ENCODE measurements at regions not wholly inside any gene's neighbourhood (a gene's known extent, or its start where the extent isn't known, plus 50 kb on each side); places are given as distances from the start of the nearest gene placed in this dataset.

DNA sequence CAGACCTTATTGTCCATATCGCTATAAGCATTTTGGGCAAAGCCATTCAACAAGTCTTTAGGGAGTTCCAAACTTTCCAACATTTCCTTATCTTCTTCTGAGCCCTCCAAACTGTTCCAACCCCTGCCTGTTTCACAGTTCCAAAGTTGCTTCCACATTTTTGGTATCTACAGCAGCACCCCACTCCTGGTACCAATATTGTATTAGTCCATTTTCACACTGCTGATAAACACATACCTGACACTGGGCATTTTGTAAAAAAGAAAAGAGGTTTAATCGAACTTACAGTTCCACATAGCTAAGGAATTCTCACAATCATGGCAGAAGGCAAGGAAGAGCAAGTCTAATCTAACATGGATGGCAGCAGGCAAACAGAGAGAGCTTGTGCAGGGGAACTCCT is 834.1 kb upstream of the GBE1 start:
- intact Hi-C loops (cut with micrococcal nuclease), result no loop called here
- no peaks in the 10 kb centered on the region for H3K36me3 Mint-ChIP-seq

DNA sequence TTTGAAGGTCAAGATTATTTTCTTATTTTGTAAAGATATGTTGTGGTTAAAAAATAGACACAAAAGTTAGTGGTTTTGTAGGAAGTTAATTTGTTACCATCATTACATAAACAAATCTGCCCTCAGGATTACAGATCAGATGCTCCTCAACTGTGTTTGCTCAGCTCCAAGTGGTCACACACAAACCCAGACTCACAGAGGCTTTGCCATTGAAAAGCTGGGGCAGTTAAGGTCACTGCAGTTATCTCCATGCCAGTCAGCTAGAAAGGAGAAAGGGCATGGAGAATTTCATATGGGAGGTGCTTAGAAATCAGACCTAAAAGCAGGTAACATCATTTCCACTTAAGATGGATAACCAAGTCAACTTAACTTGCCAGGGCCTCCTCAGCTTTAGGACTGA is 825.7 kb upstream of the GBE1 start:
- Histone ChIP-seq H3K4me1 (ENCODE audit: control insufficient read depth in 1 of 2, insufficient read depth in 2 of 2, low read length in 2 of 2) (no peaks in the 10 kb centered on the region), H3K27ac (ENCODE audit: low read depth in 1 of 2, low read length in 2 of 2) (no peak overlapping the region), H3K36me3 (replicated peaks in 1 of 2; ENCODE audit: control insufficient read depth in 1 of 2, insufficient read depth in 2 of 2, low read length in 2 of 2) (no peaks in the 10 kb centered on the region), H3K4me2 (replicated peaks; ENCODE audit: extremely low read depth, low read length, poor library complexity, severe bottlenecking) (no peak overlapping the region), H3K9me3 (replicated peaks in 1 of 2; ENCODE audit: control insufficient read depth in 1 of 2, insufficient read depth in 1 of 2, low read length in 2 of 2) (peaks cover 0 to 9% of the 10 kb centered on the region in 2 donors), H3K4me3 (replicated peaks in 1 of 3; ENCODE audit: low read depth in 2 of 3, low read length in 3 of 3) (no peak overlapping the region), H3K27me3 (ENCODE audit: control insufficient read depth in 2 of 2, insufficient read depth in 2 of 2, low read length in 2 of 2) (no peaks in the 10 kb centered on the region), H3K9ac (ENCODE audit: insufficient read depth, low read length, poor library complexity, severe bottlenecking) (no peak overlapping the region), H2AFZ (ENCODE audit: insufficient read depth, low read depth, low read length, poor library complexity, severe bottlenecking) (no peak overlapping the region), H3K79me2 (ENCODE audit: insufficient read depth, low read length) (no peaks in the 10 kb centered on the region), H4K20me1 (ENCODE audit: insufficient read depth, low read length) (no peaks in the 10 kb centered on the region)
- H3K4me1 Mint-ChIP-seq, result no peaks in the 10 kb centered on the region
- H3K9me3 Mint-ChIP-seq, result peaks cover 0 to 9% (median 3%) of the 10 kb centered on the region in 7 donors
- no peak overlapping the region for H3K27ac Mint-ChIP-seq
- DNase-seq, result no peak
- intact Hi-C loops (cut with micrococcal nuclease), result no loop called here
- H3K36me3 Mint-ChIP-seq, result no peaks in the 10 kb centered on the region
- H3K4me3 Mint-ChIP-seq, result no peak overlapping the region
- TF ChIP-seq CTCF (IDR thresholded peaks at IDR 0.05), result no peak
- no peaks in the 10 kb centered on the region for H3K27me3 Mint-ChIP-seq (ENCODE audit: low read depth in 3 of 3)

More for the DNA sequence above, 834.1 kb upstream of the GBE1 start:
- Histone ChIP-seq H3K4me1 (ENCODE audit: control insufficient read depth in 1 of 2, insufficient read depth in 2 of 2, low read length in 2 of 2) (no peaks in the 10 kb centered on the region), H3K9me3 (replicated peaks in 1 of 2; ENCODE audit: control insufficient read depth in 1 of 2, insufficient read depth in 1 of 2, low read length in 2 of 2) (peaks cover 15 to 28% of the 10 kb centered on the region in 2 donors), H3K79me2 (ENCODE audit: insufficient read depth, low read length) (no peaks in the 10 kb centered on the region), H3K9ac (ENCODE audit: insufficient read depth, low read length, poor library complexity, severe bottlenecking) (no peak overlapping the region), H3K4me3 (replicated peaks in 1 of 3; ENCODE audit: low read depth in 2 of 3, low read length in 3 of 3) (no peak overlapping the region), H3K4me2 (replicated peaks; ENCODE audit: extremely low read depth, low read length, poor library complexity, severe bottlenecking) (no peak overlapping the region), H4K20me1 (ENCODE audit: insufficient read depth, low read length) (no peaks in the 10 kb centered on the region), H2AFZ (ENCODE audit: insufficient read depth, low read depth, low read length, poor library complexity, severe bottlenecking) (no peak overlapping the region), H3K36me3 (replicated peaks in 1 of 2; ENCODE audit: control insufficient read depth in 1 of 2, insufficient read depth in 2 of 2, low read length in 2 of 2) (no peaks in the 10 kb centered on the region), H3K27me3 (ENCODE audit: control insufficient read depth in 2 of 2, insufficient read depth in 2 of 2, low read length in 2 of 2) (no peaks in the 10 kb centered on the region), H3K27ac (ENCODE audit: low read depth in 1 of 2, low read length in 2 of 2) (no peak overlapping the region)
- H3K9me3 Mint-ChIP-seq, result peaks cover 5 to 24% (median 12%) of the 10 kb centered on the region in 7 donors
- DNase-seq, result no peak
- no peaks in the 10 kb centered on the region for H3K4me1 Mint-ChIP-seq
- TF ChIP-seq CTCF (IDR thresholded peaks at IDR 0.05), result no peak
- no peaks in the 10 kb centered on the region for H3K27me3 Mint-ChIP-seq (ENCODE audit: low read depth in 3 of 3)
- no peak overlapping the region for H3K27ac Mint-ChIP-seq
- no peak overlapping the region for H3K4me3 Mint-ChIP-seq
- WGBS (ENCODE audit: insufficient coverage), result 100% methylated on average over 1 of the region's 2 CpGs

Data from CD14-positive monocyte (primary cell).